ENCODE measurements at regions not wholly inside any gene's neighbourhood (a gene's known extent, or its start where the extent isn't known, plus 50 kb on each side); places are given as distances from the start of the nearest gene placed in this dataset.

DNA sequence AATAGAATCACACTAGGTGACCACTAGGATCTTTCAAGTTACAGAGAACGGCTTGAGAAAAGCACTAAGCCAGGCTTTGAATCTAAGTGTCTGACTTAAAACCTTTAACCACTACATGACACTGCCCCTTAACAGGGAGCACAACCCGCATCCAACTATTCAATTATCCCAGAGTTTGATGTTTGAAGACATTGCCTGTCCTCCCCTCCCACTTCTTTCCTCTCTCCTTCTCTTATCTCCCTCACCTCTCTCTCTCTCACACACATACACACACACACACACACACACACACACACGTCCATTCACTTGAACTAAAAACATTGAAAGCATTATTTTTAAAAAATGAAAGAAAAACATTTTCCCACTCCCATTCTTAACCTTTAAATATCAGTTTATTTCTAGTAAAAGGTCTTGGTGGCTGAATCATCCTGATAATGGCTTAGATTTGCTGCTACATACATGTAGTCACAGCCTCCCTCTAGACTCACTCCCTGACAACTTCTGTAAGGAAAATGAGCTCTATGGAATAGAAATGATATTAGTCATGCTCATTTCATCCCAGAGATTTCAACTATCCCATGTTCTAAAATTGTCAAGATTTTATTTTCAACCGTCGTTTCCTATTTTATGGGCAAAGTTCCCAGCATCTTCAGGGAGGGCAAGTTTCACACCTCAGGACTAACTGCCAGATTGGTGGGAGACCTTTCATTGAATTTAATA lies 53.5 kb upstream of the RAP1B start:
- DNase-seq (ENCODE audit: low spot score): no peak

DNA sequence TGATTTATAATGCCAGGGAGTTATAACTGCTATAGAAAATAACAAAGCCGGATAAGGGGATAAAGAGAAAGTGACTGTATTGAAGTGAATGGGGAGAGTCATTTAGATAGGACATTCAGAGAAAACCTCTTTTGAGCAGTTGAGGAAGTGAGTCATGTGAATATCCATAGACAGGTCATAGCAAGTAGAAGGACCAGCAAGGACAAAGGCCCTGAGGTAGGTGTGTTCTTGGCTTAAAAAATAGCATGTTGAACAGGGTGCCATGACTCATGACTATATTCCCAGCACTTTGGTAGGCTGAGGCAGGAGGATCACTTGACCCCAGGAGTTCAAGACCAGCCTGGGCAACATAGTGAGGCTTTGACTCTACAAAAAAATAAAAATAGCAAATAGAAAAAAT lies 51.5 kb upstream of the RAP1B start:
- DNase-seq (ENCODE audit: low spot score): no peak

- DNase-seq (ENCODE audit: low spot score): no peak
These were observed 50.5 kb upstream of the RAP1B start for GRCh38 chr12:68559984-68560850.

DNA sequence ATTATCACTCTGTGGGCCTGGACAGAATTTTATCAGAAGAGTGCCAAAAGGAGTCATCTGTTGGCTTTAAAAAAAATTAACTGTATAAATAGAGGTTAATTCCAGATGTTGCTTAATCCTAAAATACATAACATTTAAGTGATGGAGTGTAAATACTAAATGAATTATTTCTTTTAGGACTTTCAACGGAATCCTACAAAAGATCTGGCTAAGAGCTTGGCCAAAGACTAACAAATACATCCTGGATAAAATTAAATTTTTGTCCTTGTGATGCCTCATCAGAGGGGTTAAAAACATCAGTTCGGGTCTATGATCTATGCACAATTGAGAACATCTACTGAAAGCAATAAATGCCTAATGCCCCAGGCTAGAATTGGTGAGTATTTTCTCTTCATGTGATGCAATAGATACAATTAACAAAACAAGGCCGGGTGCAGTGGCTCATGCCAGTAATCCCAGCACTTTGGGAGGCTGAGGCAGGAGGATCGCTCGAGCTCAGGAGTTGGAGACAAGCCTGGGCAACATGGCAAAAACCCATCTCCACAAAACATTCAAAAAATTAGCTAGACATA lies 49.8 kb upstream of the RAP1B start:
- DNase-seq (ENCODE audit: low spot score): no peak

All from Ammon's horn (tissue), 1 donor.